Caco-2 (cell line): ENCODE measurements at regions not wholly inside any gene's neighbourhood (a gene's known extent, or its start where the extent isn't known, plus 50 kb on each side); places are given as distances from the start of the nearest gene placed in this dataset.

Experiments used
- BruUV-seq: library from RNA; stranded (reverse); fragments of 400-500 nt; replicated peaks from 2 replicates; lab custom pipeline; 2021; lab: Mats Ljungman, UMichigan
- CTCF ChIA-PET: fragments of 300-600 bp; sonication (Branson Sonifier 250); formaldehyde crosslinking; loops from one replicate; lab custom pipeline; 2022; ENCODE audit warnings: antibody characterized with exemption; lab: Charles Lee
- POLR2A ChIA-PET: fragments of 300-600 bp; sonication (Branson Sonifier 250); formaldehyde crosslinking; loops from one replicate; lab custom pipeline; 2022; ENCODE audit warnings: antibody characterized with exemption; lab: Charles Lee
- DNase-seq, 2 experiments: peaks; one replicate each; pipeline versions ENCODE4 v3.0.0 to v3.0.0-alpha.2; 2020 to 2022
- H3K27me3 ChIP-seq: replicated peaks from 2 replicates; pipeline ENCODE4 v1.6.0; 2011; ENCODE audit warnings: low read length; ENCODE audit not compliant: control insufficient read depth, insufficient read depth
- H3K36me3 ChIP-seq: 2 replicates; pipeline ENCODE4 v1.5.1; 2011; ENCODE audit warnings: low read length; ENCODE audit not compliant: control insufficient read depth, insufficient read depth
- H3K4me1 ChIP-seq: fragments of 250-450 bp; sonication (Bioruptor Pico); 2 replicates; pipeline ENCODE4 v1.5.1; 2020; ENCODE audit warnings: mild to moderate bottlenecking
- H3K4me3 ChIP-seq: 2 replicates; pipeline ENCODE4 v1.5.1; 2011; ENCODE audit warnings: low read depth, mild to moderate bottlenecking, control low read depth, low read length
- H3K9me3 ChIP-seq: fragments of 250-450 bp; sonication (Bioruptor Pico); 2 replicates; pipeline ENCODE4 v1.5.1; 2020; ENCODE audit warnings: mild to moderate bottlenecking, moderate library complexity
- H3K27ac Mint-ChIP-seq: one replicate; pipeline ENCODE4 v1.8.0; 2022; ENCODE audit warnings: mixed read lengths; ENCODE audit not compliant: unreplicated experiment
- H3K27me3 Mint-ChIP-seq: one replicate; pipeline ENCODE4 v1.8.0; 2022; ENCODE audit warnings: mixed read lengths; ENCODE audit not compliant: insufficient read depth, unreplicated experiment
- H3K36me3 Mint-ChIP-seq: one replicate; pipeline ENCODE4 v1.8.0; 2022; ENCODE audit warnings: mild to moderate bottlenecking, mixed read lengths; ENCODE audit not compliant: insufficient read depth, unreplicated experiment
- H3K4me1 Mint-ChIP-seq: one replicate; pipeline ENCODE4 v1.8.0; 2022; ENCODE audit warnings: low read depth, mixed read lengths; ENCODE audit not compliant: unreplicated experiment
- H3K4me3 Mint-ChIP-seq: one replicate; pipeline ENCODE4 v1.8.0; 2022; ENCODE audit warnings: mild to moderate bottlenecking, moderate library complexity, mixed read lengths; ENCODE audit not compliant: unreplicated experiment
- H3K9me3 Mint-ChIP-seq: one replicate; pipeline ENCODE4 v1.8.0; 2022; ENCODE audit warnings: mixed read lengths; ENCODE audit not compliant: unreplicated experiment
- intact Hi-C: fragments of 100-400 bp; cut with micrococcal nuclease; formaldehyde crosslinking; loops from one replicate; pipeline ENCODE4 v1.10.0; 2022; ENCODE audit not compliant: unreplicated experiment
- TF ChIP-seq, protein P1 (sequence below), 2 experiments: fragments of 200-600 bp in 1 of 2; IDR thresholded peaks; 1 replicate in 1 of 2; 2 replicates in 1 of 2; pipeline versions ENCODE4 v1.5.1 to v1.8.0; 2011 to 2022; ENCODE audit warnings: antibody characterized with exemption in 1 of 2, control low read depth in 1 of 2, inconsistent platforms in 1 of 2, low read depth in 1 of 2, low read length in 1 of 2, mild to moderate bottlenecking in 1 of 2, moderate library complexity in 1 of 2; ENCODE audit not compliant: insufficient read depth in 1 of 2, severe bottlenecking in 1 of 2, unreplicated experiment in 1 of 2

DNA sequence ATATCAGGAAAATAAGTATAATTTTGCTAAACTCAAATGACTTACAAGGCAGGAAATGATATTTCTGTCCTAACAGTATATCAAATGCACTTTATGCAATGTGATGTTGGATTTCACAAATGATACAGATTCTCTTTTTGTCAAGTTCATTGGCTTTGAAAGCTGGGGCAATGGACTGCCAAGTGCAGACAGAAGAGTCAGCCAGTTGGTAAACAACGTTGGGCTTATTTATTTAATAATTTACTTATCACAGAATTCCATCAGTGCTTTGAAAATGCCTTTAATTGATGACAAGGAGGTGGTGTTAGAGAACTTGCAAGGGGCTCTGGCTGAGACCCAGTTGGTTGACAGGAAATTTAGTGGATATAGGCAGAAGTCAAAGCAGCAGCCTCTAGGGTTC is 79.9 kb upstream of the ADGRG2 start:
- Histone ChIP-seq H3K36me3 (no peaks in the 10 kb centered on the region), H3K27me3 (no peaks in the 10 kb centered on the region), H3K4me1 (no peaks in the 10 kb centered on the region), H3K9me3 (no peaks in the 10 kb centered on the region), H3K4me3 (no peak overlapping the region)
- intact Hi-C loops = no loop called here
- no TSS peak for BruUV-seq
- Mint-ChIP-seq H3K36me3 (no peaks in the 10 kb centered on the region), H3K27ac (no peak overlapping the region), H3K4me1 (no peaks in the 10 kb centered on the region), H3K9me3 (no peaks in the 10 kb centered on the region), H3K4me3 (no peak overlapping the region), H3K27me3 (peaks cover 9% of the 10 kb centered on the region)
- ChIA-PET POLR2A (no interaction called here), CTCF (no interaction called here)
- TF ChIP-seq, protein P1, sequence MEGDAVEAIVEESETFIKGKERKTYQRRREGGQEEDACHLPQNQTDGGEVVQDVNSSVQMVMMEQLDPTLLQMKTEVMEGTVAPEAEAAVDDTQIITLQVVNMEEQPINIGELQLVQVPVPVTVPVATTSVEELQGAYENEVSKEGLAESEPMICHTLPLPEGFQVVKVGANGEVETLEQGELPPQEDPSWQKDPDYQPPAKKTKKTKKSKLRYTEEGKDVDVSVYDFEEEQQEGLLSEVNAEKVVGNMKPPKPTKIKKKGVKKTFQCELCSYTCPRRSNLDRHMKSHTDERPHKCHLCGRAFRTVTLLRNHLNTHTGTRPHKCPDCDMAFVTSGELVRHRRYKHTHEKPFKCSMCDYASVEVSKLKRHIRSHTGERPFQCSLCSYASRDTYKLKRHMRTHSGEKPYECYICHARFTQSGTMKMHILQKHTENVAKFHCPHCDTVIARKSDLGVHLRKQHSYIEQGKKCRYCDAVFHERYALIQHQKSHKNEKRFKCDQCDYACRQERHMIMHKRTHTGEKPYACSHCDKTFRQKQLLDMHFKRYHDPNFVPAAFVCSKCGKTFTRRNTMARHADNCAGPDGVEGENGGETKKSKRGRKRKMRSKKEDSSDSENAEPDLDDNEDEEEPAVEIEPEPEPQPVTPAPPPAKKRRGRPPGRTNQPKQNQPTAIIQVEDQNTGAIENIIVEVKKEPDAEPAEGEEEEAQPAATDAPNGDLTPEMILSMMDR (IDR thresholded peaks at IDR 0.05; ENCODE audit: insufficient read depth in 1 of 2, low read depth in 1 of 2, low read length in 1 of 2, severe bottlenecking in 1 of 2, unreplicated experiment in 1 of 2) = no peak
- DNase-seq = no peak

DNA sequence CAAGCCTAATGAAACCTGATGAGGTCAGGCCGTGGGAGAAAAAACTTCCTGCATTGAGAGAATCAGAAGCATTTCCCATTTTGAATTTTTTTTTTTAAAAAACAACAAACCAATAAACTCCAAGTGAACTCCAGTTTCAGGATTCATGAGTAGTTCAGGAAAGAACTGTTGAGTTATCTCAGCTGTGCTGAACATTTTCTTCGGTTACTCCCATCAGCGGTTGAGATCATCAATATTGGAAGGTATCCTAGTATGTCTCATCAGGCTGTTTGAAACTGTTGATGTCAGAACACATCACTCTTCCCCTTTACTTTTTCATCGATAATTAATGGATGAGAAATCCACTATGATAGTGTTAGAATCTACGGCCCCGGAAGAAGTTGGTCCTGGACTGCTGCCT is 82.4 kb upstream of the ADGRG2 start:
- H3K27ac Mint-ChIP-seq = no peak overlapping the region
- no peak overlapping the region for H3K4me3 Mint-ChIP-seq
- no peaks in the 10 kb centered on the region for H3K9me3 Mint-ChIP-seq
- no peak overlapping the region for H3K4me3 ChIP-seq
- TF ChIP-seq, protein P1 (IDR thresholded peaks at IDR 0.05; ENCODE audit: insufficient read depth in 1 of 2, low read depth in 1 of 2, low read length in 1 of 2, severe bottlenecking in 1 of 2, unreplicated experiment in 1 of 2) = no peak
- no peaks in the 10 kb centered on the region for H3K4me1 Mint-ChIP-seq
- no peaks in the 10 kb centered on the region for H3K9me3 ChIP-seq
- peaks cover 8% of the 10 kb centered on the region for H3K27me3 Mint-ChIP-seq
- no peaks in the 10 kb centered on the region for H3K27me3 ChIP-seq
- ChIA-PET CTCF (no interaction called here), POLR2A (no interaction called here)
- H3K36me3 Mint-ChIP-seq = no peaks in the 10 kb centered on the region
- H3K4me1 ChIP-seq = no peaks in the 10 kb centered on the region
- H3K36me3 ChIP-seq = no peaks in the 10 kb centered on the region
- no TSS peak for BruUV-seq
- intact Hi-C loops = no loop called here
- DNase-seq = no peak

DNA sequence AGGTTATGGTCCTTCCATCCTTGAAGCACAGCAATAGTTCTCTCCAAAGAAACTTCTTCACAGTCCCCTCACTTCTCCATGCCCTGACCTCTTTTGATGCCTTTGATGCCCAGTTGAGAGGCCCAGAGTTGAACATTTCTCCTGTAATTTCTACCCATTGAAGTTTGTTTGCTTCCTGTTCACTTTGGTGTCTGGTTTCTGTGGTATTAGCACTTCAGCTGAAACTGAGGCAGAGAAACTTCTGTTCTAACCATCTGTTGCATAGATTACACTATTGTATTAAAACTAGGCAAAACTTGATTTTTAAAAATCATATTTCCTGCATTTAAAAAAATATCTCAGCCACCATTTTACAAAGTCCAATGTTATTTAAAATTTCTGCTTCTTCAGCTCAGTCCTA is 89.8 kb upstream of the ADGRG2 start:
- Histone ChIP-seq H3K4me3 (no peak overlapping the region), H3K9me3 (no peaks in the 10 kb centered on the region), H3K27me3 (no peaks in the 10 kb centered on the region), H3K4me1 (no peaks in the 10 kb centered on the region), H3K36me3 (no peaks in the 10 kb centered on the region)
- Mint-ChIP-seq H3K4me1 (no peaks in the 10 kb centered on the region), H3K4me3 (no peak overlapping the region), H3K36me3 (no peaks in the 10 kb centered on the region), H3K9me3 (no peaks in the 10 kb centered on the region), H3K27ac (no peak overlapping the region), H3K27me3 (peaks cover 10% of the 10 kb centered on the region)
- intact Hi-C loops = no loop called here
- ChIA-PET POLR2A (no interaction called here), CTCF (no interaction called here)
- TF ChIP-seq, protein P1 (IDR thresholded peaks at IDR 0.05; ENCODE audit: insufficient read depth in 1 of 2, low read depth in 1 of 2, low read length in 1 of 2, severe bottlenecking in 1 of 2, unreplicated experiment in 1 of 2) = no peak
- DNase-seq = no peak
- BruUV-seq = no TSS peak
